Breast epithelium (tissue), 4 donors: ENCODE measurements at regions not wholly inside any gene's neighbourhood (a gene's known extent, or its start where the extent isn't known, plus 50 kb on each side); places are given as distances from the start of the nearest gene placed in this dataset.
A peak's percentile ranks its signal among the peaks of the same experiment; 100 is the strongest.

Experiments used
- DNase-seq, 2 donors: peaks; one replicate each; pipeline ENCODE4 v3.0.0-alpha.2; 2019; ENCODE audit warnings: low spot score in 2 of 2
- H3K27ac ChIP-seq, 2 donors: fragments of 200-600 bp; sonication (generic) in 1 of 2; one replicate each; pipeline ENCODE4 v1.5.1; 2016 to 2019; ENCODE audit warnings: mild to moderate bottlenecking in 1 of 2
- H3K27me3 ChIP-seq, 2 donors: fragments of 200-600 bp; sonication (generic) in 1 of 2; one replicate each; pipeline versions ENCODE4 v1.5.1 to v1.6.0; 2017 to 2019; ENCODE audit warnings: control low read depth in 1 of 2, mild to moderate bottlenecking in 1 of 2
- H3K36me3 ChIP-seq: fragments of 200-600 bp; one replicate; pipeline ENCODE4 v1.5.1; 2019
- H3K4me1 ChIP-seq, 2 donors: fragments of 200-600 bp; sonication (generic); one replicate each; pipeline ENCODE4 v1.5.1; 2016 to 2019; ENCODE audit warnings: control low read depth in 1 of 2
- H3K4me3 ChIP-seq, 3 donors: fragments of 200-600 bp; sonication (generic); 1 replicate in 2 of 3; 2 replicates in 1 of 3; pipeline ENCODE4 v1.5.1; 2016 to 2019; ENCODE audit warnings: mild to moderate bottlenecking in 3 of 3, moderate library complexity in 2 of 3
- H3K9me3 ChIP-seq, 2 donors: fragments of 200-600 bp; sonication (generic) in 1 of 2; one replicate each; pipeline ENCODE4 v1.5.1; 2016 to 2019; ENCODE audit warnings: control low read depth in 1 of 2
- CTCF ChIP-seq, 3 donors: fragments of 450-650 bp; IDR thresholded peaks; one replicate each; pipeline ENCODE4 v1.5.1; 2016 to 2017; ENCODE audit warnings: antibody characterized with exemption in 3 of 3, mild to moderate bottlenecking in 3 of 3, moderate library complexity in 3 of 3
- POLR2A ChIP-seq: fragments of 450-650 bp; IDR thresholded peaks from one replicate; pipeline ENCODE4 v1.6.1; 2016; ENCODE audit warnings: antibody characterized with exemption, mild to moderate bottlenecking, moderate library complexity
- POLR2AphosphoS5 ChIP-seq, 3 donors: sonication (generic); formaldehyde crosslinking; IDR thresholded peaks; one replicate each; pipeline ENCODE4 v1.6.1; 2017; ENCODE audit warnings: antibody characterized with exemption in 3 of 3
- intact Hi-C: fragments of 100-400 bp; cut with DNase I; formaldehyde crosslinking; loops from one replicate; pipeline ENCODE4 v1.15.1; 2023; ENCODE audit warnings: low total_unique reads

GRCh38 chr5:74950836-74951515, 84.8 kb upstream of the FAM169A start:
- intact Hi-C loops, result no loop called here
- no peak for TF ChIP-seq POLR2A
- TF ChIP-seq POLR2AphosphoS5 (IDR thresholded peaks at IDR 0.05), result no peak
- no peak for TF ChIP-seq CTCF (IDR thresholded peaks at IDR 0.05)
- no peak for DNase-seq
- Histone ChIP-seq H3K4me3 (no peak overlapping the region), H3K4me1 (no peaks in the 10 kb centered on the region), H3K36me3 (no peaks in the 10 kb centered on the region), H3K9me3 (no peaks in the 10 kb centered on the region), H3K27me3 (no peaks in the 10 kb centered on the region), H3K27ac (no peak overlapping the region)

GRCh38 chr5:74949976-74950375, 83.8 kb upstream of the FAM169A start:
- H3K27ac ChIP-seq, result peak overlapping the region in 1 of 2 donors; percentile 28
- H3K4me3 ChIP-seq, result no peak overlapping the region
- no peaks in the 10 kb centered on the region for H3K36me3 ChIP-seq
- H3K4me1 ChIP-seq, result no peaks in the 10 kb centered on the region
- DNase-seq, result no peak
- intact Hi-C loops, result no loop called here
- TF ChIP-seq POLR2A (no peak), POLR2AphosphoS5 (IDR thresholded peaks at IDR 0.05) (no peak), CTCF (IDR thresholded peaks at IDR 0.05) (no peak)
- no peaks in the 10 kb centered on the region for H3K9me3 ChIP-seq
- H3K27me3 ChIP-seq, result no peaks in the 10 kb centered on the region

GRCh38 chr5:74948031-74948546, 81.9 kb upstream of the FAM169A start:
- Histone ChIP-seq H3K4me3 (no peak overlapping the region), H3K36me3 (no peaks in the 10 kb centered on the region), H3K4me1 (no peaks in the 10 kb centered on the region), H3K27me3 (no peaks in the 10 kb centered on the region), H3K27ac (no peak overlapping the region), H3K9me3 (no peaks in the 10 kb centered on the region)
- no peak for DNase-seq
- TF ChIP-seq POLR2A, result no peak
- TF ChIP-seq POLR2AphosphoS5 (IDR thresholded peaks at IDR 0.05), result no peak
- no peak for TF ChIP-seq CTCF (IDR thresholded peaks at IDR 0.05)
- intact Hi-C loops, result no loop called here

- Histone ChIP-seq H3K27ac (no peak overlapping the region), H3K4me1 (no peaks in the 10 kb centered on the region), H3K36me3 (no peaks in the 10 kb centered on the region), H3K27me3 (no peaks in the 10 kb centered on the region), H3K4me3 (no peak overlapping the region), H3K9me3 (no peaks in the 10 kb centered on the region)
- DNase-seq, result no peak
- intact Hi-C loops, result no loop called here
- TF ChIP-seq CTCF (IDR thresholded peaks at IDR 0.05), result no peak
- TF ChIP-seq POLR2A, result no peak
- no peak for TF ChIP-seq POLR2AphosphoS5 (IDR thresholded peaks at IDR 0.05)
These were observed 80.3 kb upstream of the FAM169A start for GRCh38 chr5:74946471-74946870.

GRCh38 chr5:74945561-74946165, 79.5 kb upstream of the FAM169A start:
- no peak for DNase-seq
- H3K36me3 ChIP-seq, result no peaks in the 10 kb centered on the region
- TF ChIP-seq POLR2AphosphoS5 (IDR thresholded peaks at IDR 0.05) (no peak), CTCF (IDR thresholded peaks at IDR 0.05) (no peak), POLR2A (no peak)
- H3K4me3 ChIP-seq, result no peak overlapping the region
- H3K27me3 ChIP-seq, result no peaks in the 10 kb centered on the region
- no peak overlapping the region for H3K27ac ChIP-seq
- intact Hi-C loops, result no loop called here
- no peaks in the 10 kb centered on the region for H3K4me1 ChIP-seq
- no peaks in the 10 kb centered on the region for H3K9me3 ChIP-seq
